NCI-H2081 treated with DMSO at 0.1 percent for 48 hours (cell line): ENCODE measurements at regions not wholly inside any gene's neighbourhood (a gene's known extent, or its start where the extent isn't known, plus 50 kb on each side); places are given as distances from the start of the nearest gene placed in this dataset.

Source experiments
- DNase-seq: peaks from one replicate; lab custom pipeline; 2025; lab: John Stamatoyannopoulos, UW

DNA sequence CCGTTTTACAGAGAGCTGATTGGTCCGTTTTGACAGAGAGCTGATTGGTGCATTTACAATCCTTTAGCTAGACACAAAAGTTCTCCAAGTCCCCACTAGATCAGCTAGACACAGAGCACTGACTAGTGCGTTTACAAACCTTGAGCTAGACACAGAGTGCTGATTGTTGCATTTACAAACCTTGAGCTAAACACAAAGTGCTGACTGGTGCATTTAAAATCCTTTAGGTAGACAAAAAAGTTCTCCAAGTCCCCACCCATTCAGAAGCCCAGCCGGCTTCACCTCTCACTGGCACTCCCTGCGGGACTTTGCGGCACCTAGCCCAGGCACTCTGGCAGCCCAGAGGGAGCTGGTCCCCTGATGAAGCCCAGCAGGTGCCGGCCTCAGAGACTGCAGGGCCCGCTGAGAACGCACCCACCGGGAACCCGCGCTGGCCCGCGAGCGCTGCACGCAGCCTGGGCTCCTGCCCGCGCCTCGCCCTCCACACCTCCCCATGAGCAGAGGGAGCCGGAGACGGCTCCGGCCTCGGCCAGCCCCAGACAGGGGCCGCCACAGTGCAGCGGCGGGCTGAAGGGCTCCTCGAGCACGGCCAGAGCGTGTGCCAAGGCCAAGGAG is 508.1 kb upstream of the CHAC2 start:
- DNase-seq, result no peak

DNA sequence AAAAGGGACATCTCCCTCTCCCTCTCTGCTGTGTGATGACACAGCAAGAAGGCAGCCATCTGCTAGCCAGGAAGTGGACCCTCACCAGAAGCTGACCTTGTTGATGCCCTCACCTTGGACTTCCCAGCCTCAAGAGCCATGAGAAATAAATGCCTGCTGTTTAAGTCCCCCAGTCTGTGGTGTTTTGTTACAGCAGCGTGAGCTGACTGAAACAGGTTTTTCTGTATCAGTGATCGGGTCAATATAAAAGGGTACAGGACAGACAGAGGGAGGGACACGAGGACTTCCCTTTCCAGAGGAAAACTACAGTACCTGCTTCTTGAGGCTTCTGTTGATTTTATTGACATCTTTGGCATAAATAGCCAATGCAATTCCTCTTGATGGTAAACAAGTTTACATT is 510.3 kb upstream of the CHAC2 start:
- no peak for DNase-seq

- no peak for DNase-seq
These were observed 514.4 kb upstream of the CHAC2 start for GRCh38 chr2:53253244-53253643.

GRCh38 chr2:53252115-53252514 is 515.5 kb upstream of the CHAC2 start:
- DNase-seq, result no peak

DNA sequence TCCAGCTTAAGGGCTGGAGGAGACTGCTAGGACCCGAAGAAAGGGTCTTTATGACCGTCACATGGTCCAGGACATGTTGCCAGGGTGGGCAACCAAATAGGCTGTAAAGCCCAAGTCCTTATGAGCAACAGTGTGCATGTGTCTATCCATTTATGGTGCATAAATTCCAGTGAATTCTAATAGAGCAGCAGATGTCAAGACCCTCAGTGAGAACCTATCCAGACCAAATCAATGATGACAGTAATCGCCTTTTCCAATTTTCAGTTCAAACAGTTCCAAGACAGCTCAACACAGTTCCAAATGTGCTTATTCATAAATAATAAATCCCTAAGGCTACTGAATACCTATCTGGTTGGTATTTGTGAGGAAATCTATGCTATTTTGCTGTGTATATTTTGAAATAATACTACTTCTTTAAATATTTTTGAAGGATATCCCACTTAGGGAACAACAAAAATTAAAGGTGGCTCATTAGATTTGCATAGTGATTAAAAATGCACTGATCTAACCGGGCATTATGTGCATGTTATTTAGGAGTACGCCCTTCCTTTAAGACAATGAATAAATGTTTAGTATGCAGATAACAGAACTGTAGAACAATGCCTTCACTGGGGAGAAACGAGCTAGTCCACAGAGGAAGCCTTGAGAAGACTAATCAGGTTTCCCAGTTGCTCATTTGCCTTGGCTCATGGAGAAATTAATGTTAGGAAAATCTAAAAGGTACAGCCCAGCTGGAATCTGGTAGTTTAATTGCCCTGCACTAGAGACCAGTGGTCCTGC is 519.5 kb upstream of the CHAC2 start:
- DNase-seq, result no peak

GRCh38 chr2:53243430-53243829 is 524.2 kb upstream of the CHAC2 start:
- no peak for DNase-seq

DNA sequence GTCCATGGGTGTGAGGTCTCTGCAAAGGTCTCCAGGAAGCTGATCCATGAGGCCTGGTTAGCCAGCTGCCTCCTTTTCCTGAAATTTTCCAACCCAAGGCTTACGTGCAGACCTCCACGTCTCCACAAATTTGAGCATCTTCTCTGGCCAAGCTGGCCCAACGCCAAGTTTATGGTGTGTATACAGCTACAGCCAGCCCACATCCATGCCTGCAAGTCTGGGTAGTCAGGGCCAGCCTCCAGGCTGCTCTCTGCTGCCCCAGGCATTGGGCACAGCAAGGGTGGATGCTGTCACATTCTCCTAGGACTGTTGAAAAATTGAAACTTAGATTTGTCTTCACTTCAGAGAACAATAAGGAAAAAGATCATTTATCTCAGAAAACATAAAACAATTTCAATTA is 525.5 kb upstream of the CHAC2 start:
- DNase-seq, result no peak

- DNase-seq, result no peak
These were observed 531.6 kb upstream of the CHAC2 start for GRCh38 chr2:53235836-53236582.

DNA sequence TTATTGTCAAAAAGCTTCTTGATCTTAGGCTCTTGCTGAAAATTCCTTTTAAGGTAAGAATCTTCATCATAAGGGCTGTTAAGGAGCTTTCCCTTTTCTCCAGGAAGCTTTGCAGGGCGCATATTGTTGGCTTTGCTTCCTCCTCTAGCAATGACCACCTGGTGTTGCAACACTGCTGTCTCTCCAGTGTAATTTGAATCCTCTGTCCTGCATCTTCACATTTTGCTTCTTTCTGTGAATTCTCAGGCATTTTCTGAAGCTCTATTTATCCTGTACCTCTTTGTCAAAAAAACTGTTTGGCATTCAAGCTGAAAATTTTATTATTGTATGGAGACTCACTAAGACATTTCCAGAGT is 533.1 kb upstream of the CHAC2 start:
- no peak for DNase-seq

DNA sequence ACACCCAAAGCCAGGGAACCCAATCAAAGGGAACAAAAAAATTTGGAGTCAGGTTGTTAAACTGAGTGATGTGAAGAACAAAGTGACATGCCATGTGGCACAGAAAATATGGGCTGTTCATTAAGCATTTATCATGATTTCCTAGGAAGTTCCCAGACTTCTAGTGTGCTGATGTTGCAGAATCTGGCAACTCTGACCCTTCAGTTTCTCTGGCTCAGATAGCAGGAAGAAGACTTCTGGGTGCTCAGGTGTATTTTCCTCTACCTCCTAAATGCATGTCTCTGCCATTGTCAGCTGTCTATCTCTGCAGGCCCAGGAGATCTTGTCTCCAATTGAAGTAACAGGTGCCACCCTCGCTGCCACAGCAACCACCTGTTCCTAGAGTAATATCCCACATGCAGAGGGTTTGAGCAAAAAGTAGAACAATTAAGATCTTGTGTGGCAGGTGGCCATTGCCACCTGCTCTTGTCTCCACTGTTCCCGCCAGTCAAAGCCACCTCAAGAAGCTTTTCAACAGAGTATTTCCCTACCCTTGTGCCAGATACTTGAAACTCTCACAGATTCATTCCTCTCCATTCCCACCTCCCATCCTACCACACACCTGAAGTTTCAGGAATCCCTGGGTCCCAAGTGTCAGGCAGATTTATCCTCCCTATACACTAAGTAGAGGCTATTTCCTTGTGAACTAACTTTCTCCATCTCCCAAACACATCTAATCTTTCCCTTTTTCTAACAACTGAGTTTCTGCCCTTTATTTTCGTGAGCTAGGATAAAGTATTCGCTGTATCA is 533.7 kb upstream of the CHAC2 start:
- no peak for DNase-seq

GRCh38 chr2:53231908-53232307 is 535.7 kb upstream of the CHAC2 start:
- DNase-seq, result no peak

GRCh38 chr2:53230691-53231090 is 536.9 kb upstream of the CHAC2 start:
- no peak for DNase-seq

- no peak for DNase-seq
These were observed 540.1 kb upstream of the CHAC2 start for GRCh38 chr2:53227535-53227934.

DNA sequence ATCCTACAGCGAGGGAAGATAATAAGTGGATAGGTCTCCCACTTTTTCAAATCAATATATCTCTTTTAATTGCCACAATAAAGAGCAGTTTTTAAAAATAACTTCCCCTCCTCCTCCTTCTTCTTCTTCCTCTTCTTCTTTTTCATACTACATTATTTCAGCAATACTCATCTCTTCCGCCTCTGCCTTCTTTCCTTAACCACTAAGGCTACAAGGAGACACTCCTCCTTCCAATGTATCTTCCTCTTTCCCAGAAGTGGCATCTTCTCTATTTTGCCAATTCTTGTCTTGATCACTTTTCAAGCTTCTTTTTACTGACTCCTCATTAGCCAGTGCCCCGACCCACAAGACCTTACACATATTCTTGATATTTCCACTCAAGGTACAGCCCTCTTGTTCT is 546.6 kb upstream of the CHAC2 start:
- DNase-seq, result no peak

DNA sequence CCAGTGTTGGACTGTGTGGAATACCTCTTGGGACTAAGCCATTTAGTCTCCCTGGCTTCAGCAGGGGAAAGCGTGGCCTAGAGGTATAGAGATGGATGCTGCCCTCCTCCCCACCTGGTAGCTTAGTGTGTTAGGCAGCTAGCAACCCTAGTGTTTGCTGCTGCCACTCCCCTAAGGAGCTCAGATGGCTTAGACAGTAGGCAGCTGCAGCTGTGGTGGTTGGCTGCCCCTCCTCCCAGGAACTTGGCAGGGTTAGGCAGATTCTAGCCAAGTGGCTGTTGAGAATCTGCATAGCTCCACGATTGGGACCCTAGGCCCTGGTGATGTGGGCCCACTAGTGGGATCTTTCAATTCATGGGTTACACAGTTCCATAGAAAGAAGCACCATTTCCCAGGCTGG is 550.4 kb upstream of the CHAC2 start:
- DNase-seq, result no peak

DNA sequence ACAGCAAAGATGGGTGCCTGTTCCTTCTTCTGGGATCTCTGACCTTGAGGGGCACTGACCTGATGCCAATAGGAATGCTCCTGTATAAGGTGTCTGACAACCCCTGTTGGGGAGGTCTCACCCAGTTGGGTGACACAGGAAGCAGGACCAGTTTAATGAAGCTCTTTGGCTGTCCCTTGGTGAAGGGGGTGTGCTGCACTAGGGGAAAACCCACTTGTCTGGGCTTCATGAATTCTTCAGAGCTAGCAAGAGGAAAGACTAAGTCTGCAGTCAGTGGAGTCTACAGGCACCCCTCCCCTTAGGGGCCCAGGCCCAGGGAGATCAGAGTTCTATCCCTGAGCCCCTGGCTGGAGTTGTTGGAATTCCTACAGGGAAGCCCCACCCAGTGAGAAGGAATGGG is 550.8 kb upstream of the CHAC2 start:
- DNase-seq, result no peak

DNA sequence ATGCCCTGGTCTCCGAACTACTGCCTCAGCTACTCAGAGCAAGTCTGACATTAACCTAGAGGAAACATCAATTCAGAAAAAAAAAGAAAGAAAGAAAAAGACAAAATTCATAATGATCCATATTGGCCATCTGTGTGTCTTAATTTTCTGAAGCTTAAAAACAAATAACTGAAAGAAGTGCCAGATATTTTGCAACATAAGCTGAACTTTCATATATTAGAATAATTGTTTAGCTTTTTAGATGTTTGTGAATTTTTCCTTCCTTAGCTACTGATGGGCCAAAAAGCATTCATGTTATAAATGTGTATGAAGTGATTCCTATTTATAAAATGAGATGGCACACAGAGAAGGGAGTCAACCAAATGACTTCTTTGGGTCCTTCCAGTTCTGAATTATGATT is 555.0 kb upstream of the CHAC2 start:
- DNase-seq, result no peak

DNA sequence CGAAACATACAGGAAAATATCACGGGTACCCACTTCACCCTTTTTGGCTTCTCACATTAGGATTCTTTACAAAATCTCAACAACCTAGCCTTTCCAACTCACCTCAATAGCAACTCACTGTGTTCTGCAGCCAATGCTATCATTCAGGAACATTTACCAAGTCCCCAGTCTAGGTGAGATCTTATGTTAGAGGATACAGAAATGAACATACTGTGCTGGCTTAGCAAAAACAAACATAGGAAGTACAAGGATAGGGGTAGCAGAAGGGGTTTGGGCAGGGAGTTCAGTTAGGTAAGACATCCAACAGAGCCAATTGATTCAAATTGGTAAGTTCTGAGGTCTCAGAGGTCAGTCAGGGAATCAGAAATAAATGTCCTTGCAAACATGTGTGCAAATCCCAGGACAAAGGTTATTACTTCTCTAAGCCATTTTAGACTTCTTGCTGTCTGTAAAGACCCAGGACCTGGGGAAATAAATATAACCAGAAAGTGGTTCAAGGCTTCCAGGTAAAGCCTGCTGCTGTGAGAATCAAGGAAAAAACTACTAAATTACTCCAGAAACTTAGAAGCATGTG is 556.3 kb upstream of the CHAC2 start:
- DNase-seq, result no peak

DNA sequence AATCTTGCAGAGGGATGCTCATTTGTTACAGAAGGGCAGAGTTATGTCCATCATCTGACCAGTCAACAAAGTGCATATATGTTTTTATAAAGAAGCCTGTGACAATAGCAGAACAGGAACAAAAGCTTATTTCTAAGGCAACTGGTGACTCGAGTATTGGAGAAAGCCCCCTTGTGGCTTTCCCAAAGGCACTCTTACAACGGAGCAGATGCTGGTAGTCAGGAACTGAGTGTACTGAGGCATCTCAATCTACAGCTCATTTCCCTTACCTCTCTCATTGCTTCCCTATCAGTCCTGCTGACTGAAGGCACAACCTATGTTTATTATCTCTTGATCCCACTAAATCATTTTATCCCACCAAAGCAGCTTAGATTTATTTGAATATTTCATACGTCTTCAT is 557.1 kb upstream of the CHAC2 start:
- no peak for DNase-seq

- DNase-seq, result no peak
These were observed 557.7 kb upstream of the CHAC2 start for GRCh38 chr2:53209679-53210458.

- DNase-seq, result no peak
These were observed 558.8 kb upstream of the CHAC2 start for GRCh38 chr2:53208815-53209214.
